GM23338 (cell line): ENCODE measurements at regions not wholly inside any gene's neighbourhood (a gene's known extent, or its start where the extent isn't known, plus 50 kb on each side); places are given as distances from the start of the nearest gene placed in this dataset.

Experiments used
- EZH2 ChIP-seq: fragments of 200-600 bp; sonication (generic); IDR thresholded peaks from one replicate; pipeline ENCODE4 v1.8.0; 2017; ENCODE audit warnings: antibody characterized with exemption, mild to moderate bottlenecking, low read depth; ENCODE audit not compliant: unreplicated experiment
- JUNB ChIP-seq: IDR thresholded peaks from one replicate; pipeline ENCODE4 v1.6.1; 2016; ENCODE audit warnings: antibody characterized with exemption; ENCODE audit not compliant: unreplicated experiment
- TF ChIP-seq, protein P1 (sequence below), 2 experiments: fragments of 200-600 bp in 1 of 2; sonication (generic) in 1 of 2; conservative IDR thresholded peaks; 2 replicates each; pipeline versions ENCODE4 v1.5.1 to v1.6.1; 2016 to 2017; ENCODE audit warnings: antibody characterized with exemption in 2 of 2, low read depth in 2 of 2, mild to moderate bottlenecking in 2 of 2, moderate library complexity in 1 of 2

DNA sequence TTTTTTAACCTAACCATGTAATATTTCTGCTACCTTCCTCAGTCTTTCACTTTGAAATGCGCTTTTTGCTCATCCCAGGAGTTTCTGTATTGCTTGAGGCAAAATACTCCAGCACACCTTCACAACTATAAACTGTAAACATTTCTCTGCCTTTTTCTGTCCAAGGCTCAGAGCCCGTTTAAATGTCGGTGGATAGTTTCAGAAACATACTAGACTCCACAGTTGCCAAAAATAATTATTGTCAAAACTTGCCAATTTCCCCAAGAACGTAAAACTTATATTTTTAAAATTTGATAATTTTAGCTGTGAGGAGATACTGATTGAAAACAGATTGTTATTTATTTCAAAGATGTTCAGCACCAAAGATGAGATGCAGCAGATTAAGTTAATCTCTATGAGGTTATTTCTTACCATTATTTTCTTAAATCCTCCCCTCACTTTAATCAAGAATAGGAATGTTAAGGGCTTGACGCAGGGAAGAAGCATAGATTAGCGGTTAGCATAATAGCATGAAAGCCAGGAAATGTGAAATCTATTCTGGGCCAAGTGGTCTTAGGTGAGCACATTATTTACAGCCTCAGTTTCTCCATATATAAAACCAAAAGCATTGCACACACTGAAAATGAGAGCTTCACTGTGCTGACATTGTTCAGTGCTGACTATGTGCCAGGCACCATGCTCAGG is 91.5 kb upstream of the ESRRG start:
- TF ChIP-seq, protein P1, sequence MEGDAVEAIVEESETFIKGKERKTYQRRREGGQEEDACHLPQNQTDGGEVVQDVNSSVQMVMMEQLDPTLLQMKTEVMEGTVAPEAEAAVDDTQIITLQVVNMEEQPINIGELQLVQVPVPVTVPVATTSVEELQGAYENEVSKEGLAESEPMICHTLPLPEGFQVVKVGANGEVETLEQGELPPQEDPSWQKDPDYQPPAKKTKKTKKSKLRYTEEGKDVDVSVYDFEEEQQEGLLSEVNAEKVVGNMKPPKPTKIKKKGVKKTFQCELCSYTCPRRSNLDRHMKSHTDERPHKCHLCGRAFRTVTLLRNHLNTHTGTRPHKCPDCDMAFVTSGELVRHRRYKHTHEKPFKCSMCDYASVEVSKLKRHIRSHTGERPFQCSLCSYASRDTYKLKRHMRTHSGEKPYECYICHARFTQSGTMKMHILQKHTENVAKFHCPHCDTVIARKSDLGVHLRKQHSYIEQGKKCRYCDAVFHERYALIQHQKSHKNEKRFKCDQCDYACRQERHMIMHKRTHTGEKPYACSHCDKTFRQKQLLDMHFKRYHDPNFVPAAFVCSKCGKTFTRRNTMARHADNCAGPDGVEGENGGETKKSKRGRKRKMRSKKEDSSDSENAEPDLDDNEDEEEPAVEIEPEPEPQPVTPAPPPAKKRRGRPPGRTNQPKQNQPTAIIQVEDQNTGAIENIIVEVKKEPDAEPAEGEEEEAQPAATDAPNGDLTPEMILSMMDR (conservative IDR thresholded peaks at IDR 0.05; ENCODE audit: low read depth in 2 of 2) = no peak
- TF ChIP-seq JUNB (no peak), EZH2 (no peak)
